GM18511 (cell line): ENCODE measurements at regions not wholly inside any gene's neighbourhood (a gene's known extent, or its start where the extent isn't known, plus 50 kb on each side); places are given as distances from the start of the nearest gene placed in this dataset.

Experiments used
- ATAC-seq: cut with Tn5 transposase; IDR thresholded peaks from one replicate; pipeline ENCODE4 v1.9.1; 2021; ENCODE audit warnings: mild to moderate bottlenecking, moderate library complexity; ENCODE audit not compliant: unreplicated experiment

DNA sequence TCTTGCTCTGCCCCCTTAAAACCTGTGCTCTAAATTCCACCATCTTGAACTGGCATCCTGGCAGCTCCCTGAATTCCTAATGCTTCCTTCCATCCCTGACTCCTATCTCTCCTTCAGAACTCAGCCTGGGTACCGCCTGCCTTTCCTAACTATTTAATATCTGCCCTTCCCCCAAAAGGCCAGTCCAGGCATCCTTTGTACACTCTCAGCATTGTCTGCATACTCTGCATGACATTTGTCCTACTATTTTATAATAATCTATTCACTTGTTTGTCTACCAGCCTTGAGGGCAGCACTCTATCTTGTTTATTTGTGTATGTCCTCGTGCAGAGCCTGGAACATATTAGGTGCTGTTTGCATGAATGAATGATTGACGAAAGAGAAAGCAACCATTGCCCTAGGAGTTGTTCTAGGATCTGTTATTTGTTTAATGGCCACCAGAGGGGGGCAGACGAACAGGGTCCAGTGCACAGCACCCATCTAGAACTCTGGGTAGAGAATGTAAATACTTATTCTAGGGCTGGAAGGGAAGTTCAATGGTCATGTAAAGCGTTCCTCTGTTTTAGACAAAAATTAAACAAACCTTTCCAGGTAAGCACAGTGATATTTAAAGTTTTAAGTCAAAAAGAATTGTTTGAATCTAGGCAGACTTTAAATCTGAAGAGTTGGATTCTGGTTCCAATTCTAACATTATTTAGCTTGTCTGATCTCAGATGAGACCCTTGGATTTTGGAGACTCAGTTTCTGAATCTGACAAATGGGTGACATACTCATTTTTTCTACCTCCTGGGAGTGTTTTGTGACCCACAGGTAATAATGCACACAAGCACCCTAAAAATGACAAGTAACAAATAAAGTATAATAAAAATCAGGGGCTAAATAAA lies 125.8 kb upstream of the GALNT15 start:
- peak; percentile 97 for ATAC-seq

GRCh38 chr3:16050641-16051467 lies 123.6 kb upstream of the GALNT15 start:
- no peak for ATAC-seq

DNA sequence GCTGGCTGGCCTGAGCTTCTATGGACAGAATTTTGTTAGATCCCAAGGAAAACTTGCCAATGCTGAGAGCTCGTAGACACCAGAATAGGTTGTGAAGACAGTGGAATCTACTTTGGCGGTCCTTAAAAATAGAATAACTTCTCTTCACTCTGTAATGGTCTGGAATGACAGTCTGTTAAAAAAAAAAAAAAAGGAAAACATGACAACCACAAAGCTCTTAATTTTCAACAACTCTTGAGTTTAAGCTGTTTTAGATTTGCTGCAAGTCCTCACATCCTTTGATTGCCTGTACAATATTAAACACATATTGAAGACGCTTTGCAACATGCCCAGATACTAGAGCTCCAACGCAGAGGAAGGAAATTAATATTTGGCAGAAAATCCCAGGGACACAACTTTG lies 122.8 kb upstream of the GALNT15 start:
- ATAC-seq = no peak

- no peak for ATAC-seq
Observed at GRCh38 chr3:16052964-16053363, 121.5 kb upstream of the GALNT15 start.

- ATAC-seq = no peak
Observed at GRCh38 chr3:16053794-16054193, 120.7 kb upstream of the GALNT15 start.

DNA sequence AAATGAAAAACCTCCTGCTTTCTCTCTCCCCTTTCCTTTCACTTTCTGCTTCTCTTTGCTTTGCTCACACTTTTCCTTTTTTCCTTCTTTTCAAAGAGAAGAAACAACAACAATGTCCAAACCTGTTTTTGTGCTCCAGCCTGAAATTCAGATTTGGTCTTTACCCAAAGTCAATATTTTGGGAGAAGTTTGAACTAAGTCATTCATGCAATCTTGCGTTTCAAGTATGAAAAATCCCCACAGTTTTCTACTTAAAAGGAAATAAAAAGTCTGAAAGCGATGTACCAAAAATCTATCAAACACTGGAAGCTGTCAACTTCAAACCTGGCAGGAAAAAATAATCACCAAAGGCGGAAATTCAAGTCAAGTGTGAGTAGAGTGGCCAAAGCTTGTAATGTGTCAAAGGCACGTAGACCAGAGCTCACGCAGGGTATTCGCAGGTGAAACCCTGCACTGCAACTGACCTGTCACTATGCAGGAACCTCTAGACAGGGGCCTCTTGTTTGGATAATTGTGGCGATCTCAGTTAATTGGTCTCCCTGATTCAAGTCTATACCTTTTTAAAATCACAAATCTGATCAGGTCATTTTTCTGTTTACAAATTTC lies 118.8 kb upstream of the GALNT15 start:
- ATAC-seq = no peak

GRCh38 chr3:16056217-16056616 lies 118.3 kb upstream of the GALNT15 start:
- ATAC-seq = no peak

DNA sequence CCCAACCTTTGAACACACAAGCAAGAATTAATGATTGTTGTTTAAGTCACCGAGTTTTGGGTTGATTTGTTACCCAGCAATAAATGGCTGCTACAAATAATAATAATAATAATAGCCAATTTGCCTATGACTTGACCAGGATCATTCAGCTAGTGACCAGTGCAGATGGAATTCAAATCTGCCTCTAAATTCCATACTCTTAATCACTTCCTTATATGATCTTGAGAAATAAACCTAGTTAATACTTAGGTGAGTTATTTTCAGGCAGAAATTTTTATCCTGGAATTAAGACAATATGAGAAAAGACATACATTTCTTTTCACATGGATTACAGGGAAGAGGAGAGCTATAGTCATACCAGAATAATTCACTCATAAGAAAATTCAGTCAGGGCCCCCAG lies 116.0 kb upstream of the GALNT15 start:
- ATAC-seq = no peak

- ATAC-seq = no peak
Observed at GRCh38 chr3:16059081-16059537, 115.4 kb upstream of the GALNT15 start.

DNA sequence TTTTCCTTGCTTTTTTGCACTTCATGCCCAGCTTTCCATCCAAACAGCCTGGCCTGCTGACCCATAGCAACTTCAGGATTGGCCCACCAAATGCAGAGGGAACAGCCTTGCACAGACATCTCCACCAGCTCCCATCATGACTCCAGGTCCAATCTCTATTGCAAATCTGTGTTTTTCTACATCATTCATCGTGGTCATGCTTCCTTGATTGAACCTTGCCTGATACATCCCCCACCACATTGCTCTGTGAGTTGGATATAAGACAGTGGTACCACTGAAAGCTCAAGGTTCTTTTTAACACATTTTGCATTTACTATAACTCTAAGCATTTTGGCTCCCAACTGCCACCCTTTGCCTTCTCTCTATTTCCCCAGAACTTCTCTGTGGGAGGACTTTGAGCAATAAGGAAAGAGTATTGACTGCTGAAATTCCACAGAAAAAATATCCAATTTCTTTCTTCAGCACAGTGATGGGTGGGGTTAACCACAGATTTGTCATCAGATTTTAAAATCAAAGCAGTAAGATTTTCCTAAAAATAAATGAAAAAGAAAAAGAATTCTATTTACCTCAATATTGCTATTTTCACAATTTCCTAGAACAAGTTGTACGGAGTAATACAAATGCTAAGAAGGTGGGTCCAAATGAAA lies 114.6 kb upstream of the GALNT15 start:
- ATAC-seq = no peak

- no peak for ATAC-seq
Observed at GRCh38 chr3:16060358-16060852, 114.1 kb upstream of the GALNT15 start.

GRCh38 chr3:16060945-16061344 lies 113.5 kb upstream of the GALNT15 start:
- ATAC-seq = no peak

- ATAC-seq = no peak
Observed at GRCh38 chr3:16061491-16061890, 113.0 kb upstream of the GALNT15 start.

DNA sequence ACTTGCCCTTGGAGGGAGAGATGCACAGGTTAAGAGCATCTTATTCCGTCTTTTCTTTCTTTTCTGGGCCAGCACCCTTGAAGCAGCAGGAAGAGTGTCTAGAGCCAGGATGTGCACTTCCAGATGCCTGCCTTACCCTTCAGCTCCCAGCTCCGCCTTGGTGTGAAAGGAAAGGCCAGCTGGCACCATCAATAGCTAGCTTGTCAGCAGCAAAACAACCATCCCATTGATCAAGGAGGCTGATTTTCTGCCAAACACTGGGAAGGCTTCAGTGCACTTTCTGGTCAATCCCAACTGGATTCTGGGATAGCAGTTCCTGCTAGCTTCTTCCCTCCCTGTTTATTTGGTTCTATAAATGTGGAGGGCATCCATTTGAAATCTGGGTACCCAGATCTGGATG lies 110.9 kb upstream of the GALNT15 start:
- no peak for ATAC-seq

GRCh38 chr3:16064642-16065414 lies 109.7 kb upstream of the GALNT15 start:
- ATAC-seq = no peak

DNA sequence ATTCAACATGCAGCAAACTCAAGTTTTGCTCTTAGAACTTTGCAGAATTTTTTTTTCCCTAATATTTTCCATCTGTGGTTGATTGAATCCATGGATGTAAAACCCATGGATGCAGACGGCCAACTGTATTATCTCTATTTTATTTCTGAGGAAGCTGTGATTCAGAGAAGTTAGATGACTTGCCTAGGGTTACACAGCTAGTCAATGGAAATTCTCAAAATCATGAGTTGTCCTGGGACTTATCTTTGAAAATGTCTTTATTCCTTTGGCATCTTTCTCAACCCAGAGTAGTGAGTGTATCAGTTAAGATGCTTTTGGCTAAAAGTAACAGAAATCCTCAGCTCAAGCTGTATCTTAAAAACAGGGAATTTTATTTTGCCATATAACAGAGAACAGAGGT lies 107.9 kb upstream of the GALNT15 start:
- ATAC-seq = no peak

GRCh38 chr3:16066975-16067374 lies 107.5 kb upstream of the GALNT15 start:
- ATAC-seq = no peak

- no peak for ATAC-seq
Observed at GRCh38 chr3:16067837-16068471, 106.5 kb upstream of the GALNT15 start.

DNA sequence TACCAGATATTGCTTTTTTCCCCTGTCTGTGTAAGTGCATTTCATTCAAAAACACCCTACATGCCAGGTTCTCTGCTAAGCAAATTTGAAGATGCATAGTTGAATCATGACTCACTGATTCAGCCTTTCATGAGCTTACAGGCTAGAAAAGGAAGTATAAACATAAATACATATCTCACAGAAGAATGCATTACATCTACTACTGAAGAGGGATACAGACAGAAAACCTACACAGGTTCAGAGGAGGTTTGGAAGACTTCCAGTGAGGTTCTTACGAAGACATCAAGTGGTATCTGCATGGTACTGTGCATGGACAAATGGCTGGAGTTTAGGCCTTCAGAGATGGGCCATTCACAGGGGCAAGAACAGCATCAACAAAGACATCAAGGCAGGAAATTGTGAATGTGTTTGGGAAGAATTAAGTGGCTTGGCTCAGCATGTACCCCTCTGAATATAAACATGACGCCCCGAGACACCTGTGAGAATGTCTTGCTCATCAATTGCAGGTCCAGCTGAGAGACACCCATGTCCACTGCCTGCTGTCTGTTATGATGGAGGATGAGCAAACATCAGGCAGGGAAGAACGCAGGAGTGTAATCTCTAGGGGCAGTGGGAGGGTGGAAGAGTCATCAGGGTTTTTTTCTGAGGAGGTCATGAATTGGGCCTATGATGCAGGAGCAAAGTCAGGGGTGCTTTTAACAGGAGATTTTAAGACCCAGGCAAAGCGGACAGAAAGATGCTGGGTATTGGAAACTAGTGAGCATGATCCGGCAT lies 105.1 kb upstream of the GALNT15 start:
- no peak for ATAC-seq
